Astrocyte (in vitro differentiated cells and primary cell): ENCODE measurements at regions not wholly inside any gene's neighbourhood (a gene's known extent, or its start where the extent isn't known, plus 50 kb on each side); places are given as distances from the start of the nearest gene placed in this dataset.

ENCODE experiments used
- DNase-seq: peaks from one replicate; pipeline ENCODE4 v3.0.0-alpha.2; 2010; ENCODE audit warnings: low read depth
- FAIRE-seq: peaks from 2 replicates; lab custom pipeline; 2011; peaks lifted over from hg19 to GRCh38; lab: Jason Lieb, UNC
- H2AFZ ChIP-seq: 2 replicates; pipeline ENCODE4 v1.6.0; 2012; ENCODE audit warnings: low read depth, low read length, inconsistent platforms
- H3K27ac ChIP-seq: 2 replicates; pipeline ENCODE4 v1.5.1; 2011; ENCODE audit warnings: low read depth, low read length, inconsistent platforms
- H3K27me3 ChIP-seq: 2 replicates; pipeline ENCODE4 v1.6.0; 2011; ENCODE audit warnings: low read length, inconsistent platforms; ENCODE audit not compliant: insufficient read depth
- H3K36me3 ChIP-seq: 2 replicates; pipeline ENCODE4 v1.5.1; 2011; ENCODE audit warnings: low read length, inconsistent platforms; ENCODE audit not compliant: insufficient read depth
- H3K4me1 ChIP-seq: 2 replicates; pipeline ENCODE4 v1.5.1; 2011; ENCODE audit warnings: low read length, inconsistent platforms; ENCODE audit not compliant: insufficient read depth
- H3K4me2 ChIP-seq: 2 replicates; pipeline ENCODE4 v1.6.0; 2012; ENCODE audit warnings: low read length, inconsistent platforms
- H3K4me3 ChIP-seq: 2 replicates; pipeline ENCODE4 v1.5.1; 2011; ENCODE audit warnings: low read depth, mild to moderate bottlenecking, low read length, inconsistent platforms; ENCODE audit not compliant: insufficient read depth
- H3K79me2 ChIP-seq: 2 replicates; pipeline ENCODE4 v1.6.0; 2012; ENCODE audit warnings: mild to moderate bottlenecking, low read length, inconsistent platforms; ENCODE audit not compliant: insufficient read depth
- H3K9ac ChIP-seq: 2 replicates; pipeline ENCODE4 v1.6.0; 2012; ENCODE audit warnings: mild to moderate bottlenecking, low read length, inconsistent platforms
- H3K9me3 ChIP-seq: 2 replicates; pipeline ENCODE4 v1.5.1; 2012; ENCODE audit warnings: low read depth, mild to moderate bottlenecking, low read length, inconsistent platforms; ENCODE audit not compliant: insufficient read depth
- H4K20me1 ChIP-seq: 2 replicates; pipeline ENCODE4 v1.6.0; 2012; ENCODE audit warnings: low read length, inconsistent platforms; ENCODE audit not compliant: insufficient read depth
- H3K27ac Mint-ChIP-seq: one replicate; pipeline ENCODE4 v1.8.0; 2021; ENCODE audit warnings: mild to moderate bottlenecking, mixed read lengths; ENCODE audit not compliant: unreplicated experiment
- H3K27me3 Mint-ChIP-seq: one replicate; pipeline ENCODE4 v1.8.0; 2021; ENCODE audit warnings: low read depth, mixed read lengths; ENCODE audit not compliant: unreplicated experiment
- H3K36me3 Mint-ChIP-seq: one replicate; pipeline ENCODE4 v1.8.0; 2021; ENCODE audit warnings: low read depth, mixed read lengths; ENCODE audit not compliant: unreplicated experiment
- H3K4me1 Mint-ChIP-seq: one replicate; pipeline ENCODE4 v1.8.0; 2021; ENCODE audit warnings: low read depth, mixed read lengths; ENCODE audit not compliant: unreplicated experiment
- H3K4me3 Mint-ChIP-seq: one replicate; pipeline ENCODE4 v1.8.0; 2021; ENCODE audit warnings: mild to moderate bottlenecking, moderate library complexity, mixed read lengths; ENCODE audit not compliant: unreplicated experiment
- H3K9me3 Mint-ChIP-seq: one replicate; pipeline ENCODE4 v1.8.0; 2021; ENCODE audit warnings: mild to moderate bottlenecking, mixed read lengths; ENCODE audit not compliant: unreplicated experiment
- CTCF ChIP-seq: IDR thresholded peaks from 2 replicates; pipeline ENCODE4 v1.5.1; 2011; ENCODE audit warnings: low read depth, mild to moderate bottlenecking, inconsistent platforms, low read length, moderate library complexity; ENCODE audit not compliant: insufficient read depth
- EZH2 ChIP-seq: IDR thresholded peaks from 2 replicates; pipeline ENCODE4 v1.6.1; 2012; ENCODE audit warnings: mild to moderate bottlenecking, low read length, inconsistent platforms; ENCODE audit not compliant: insufficient read depth

GRCh38 chr1:114331936-114332335 lies 178.3 kb upstream of the SYT6 start:
- no peak overlapping the region for H3K9ac ChIP-seq
- FAIRE-seq = no peak
- H3K4me3 Mint-ChIP-seq = no peak overlapping the region

GRCh38 chr1:114330451-114330983 lies 176.8 kb upstream of the SYT6 start:
- Histone ChIP-seq H3K27me3 (no peaks in the 10 kb centered on the region), H2AFZ (no peak overlapping the region), H3K36me3 (no peaks in the 10 kb centered on the region), H3K4me1 (no peaks in the 10 kb centered on the region), H3K4me2 (no peak overlapping the region), H3K79me2 (no peaks in the 10 kb centered on the region), H3K9me3 (no peaks in the 10 kb centered on the region), H3K9ac (no peak overlapping the region), H3K27ac (no peak overlapping the region), H4K20me1 (no peaks in the 10 kb centered on the region), H3K4me3 (no peak overlapping the region)
- no peak for DNase-seq
- no peak overlapping the region for H3K27ac Mint-ChIP-seq
- TF ChIP-seq CTCF (no peak), EZH2 (no peak)
- no peaks in the 10 kb centered on the region for H3K4me1 Mint-ChIP-seq
- FAIRE-seq = no peak
- H3K4me3 Mint-ChIP-seq = no peak overlapping the region
- H3K36me3 Mint-ChIP-seq = no peaks in the 10 kb centered on the region
- H3K27me3 Mint-ChIP-seq = peaks cover 18% of the 10 kb centered on the region
- no peaks in the 10 kb centered on the region for H3K9me3 Mint-ChIP-seq

More at GRCh38 chr1:114331936-114332335, 178.3 kb upstream of the SYT6 start:
- DNase-seq = no peak
- H3K9me3 ChIP-seq = no peaks in the 10 kb centered on the region
- no peak overlapping the region for H3K27ac ChIP-seq
- Mint-ChIP-seq H3K9me3 (no peaks in the 10 kb centered on the region), H3K36me3 (no peaks in the 10 kb centered on the region), H3K4me1 (no peaks in the 10 kb centered on the region), H3K27me3 (peaks cover 18% of the 10 kb centered on the region), H3K27ac (no peak overlapping the region)
- no peak overlapping the region for H2AFZ ChIP-seq
- H3K4me2 ChIP-seq = no peak overlapping the region
- no peaks in the 10 kb centered on the region for H3K36me3 ChIP-seq
- no peaks in the 10 kb centered on the region for H4K20me1 ChIP-seq
- no peak overlapping the region for H3K4me3 ChIP-seq
- TF ChIP-seq CTCF (no peak), EZH2 (no peak)
- H3K4me1 ChIP-seq = no peaks in the 10 kb centered on the region
- no peaks in the 10 kb centered on the region for H3K79me2 ChIP-seq
- no peaks in the 10 kb centered on the region for H3K27me3 ChIP-seq

GRCh38 chr1:114328361-114328904 lies 174.8 kb upstream of the SYT6 start:
- no peaks in the 10 kb centered on the region for H4K20me1 ChIP-seq
- Mint-ChIP-seq H3K27ac (no peak overlapping the region), H3K36me3 (no peaks in the 10 kb centered on the region), H3K4me1 (no peaks in the 10 kb centered on the region), H3K4me3 (no peak overlapping the region), H3K27me3 (peaks cover 16% of the 10 kb centered on the region), H3K9me3 (no peaks in the 10 kb centered on the region)
- TF ChIP-seq CTCF (no peak), EZH2 (no peak)
- H3K4me1 ChIP-seq = no peaks in the 10 kb centered on the region
- H3K36me3 ChIP-seq = no peaks in the 10 kb centered on the region
- H3K4me3 ChIP-seq = no peak overlapping the region
- no peaks in the 10 kb centered on the region for H3K9me3 ChIP-seq
- no peaks in the 10 kb centered on the region for H3K27me3 ChIP-seq
- FAIRE-seq = no peak
- H2AFZ ChIP-seq = no peak overlapping the region
- no peak overlapping the region for H3K4me2 ChIP-seq
- no peak for DNase-seq
- no peak overlapping the region for H3K27ac ChIP-seq
- H3K9ac ChIP-seq = no peak overlapping the region
- H3K79me2 ChIP-seq = no peaks in the 10 kb centered on the region
